SK-N-SH (cell line): ENCODE measurements at regions not wholly inside any gene's neighbourhood (a gene's known extent, or its start where the extent isn't known, plus 50 kb on each side); places are given as distances from the start of the nearest gene placed in this dataset.

Source experiments
- CHD2 ChIP-seq: fragments of 150-350 bp; IDR thresholded peaks from 2 replicates; pipeline ENCODE4 v1.6.1; 2018; ENCODE audit warnings: low read length; ENCODE audit not compliant: partially characterized antibody
- CTCF ChIP-seq: fragments of 200-600 bp; sonication (generic); IDR thresholded peaks from 2 replicates; pipeline ENCODE4 v1.6.1; 2017; ENCODE audit warnings: antibody characterized with exemption, mild to moderate bottlenecking, moderate library complexity
- JUND ChIP-seq: IDR thresholded peaks from 2 replicates; pipeline ENCODE4 v1.4.0; 2012
- MEF2A ChIP-seq: IDR thresholded peaks from 2 replicates; pipeline ENCODE4 v1.4.0; 2012; ENCODE audit warnings: low read depth, borderline replicate concordance
- RAD21 ChIP-seq: IDR thresholded peaks from 2 replicates; pipeline ENCODE4 v1.6.1; 2012; ENCODE audit warnings: mild to moderate bottlenecking, low read length
- ZBTB33 ChIP-seq: IDR thresholded peaks from 2 replicates; pipeline ENCODE4 v1.4.0; 2012; ENCODE audit warnings: low read depth, borderline replicate concordance

GRCh38 chr4:124806403-124806802 is 93.9 kb upstream of the ANKRD50 start:
- TF ChIP-seq CTCF (no peak), CHD2 (no peak), JUND (no peak), ZBTB33 (no peak), MEF2A (no peak), RAD21 (no peak)
